ENCODE measurements at regions not wholly inside any gene's neighbourhood (a gene's known extent, or its start where the extent isn't known, plus 50 kb on each side); places are given as distances from the start of the nearest gene placed in this dataset.
"Not testable (repeated sequence)": the region's sequence is repeated elsewhere in the genome, so short reads cannot be mapped to it uniquely, and the experiment has no call there.

- DNase-seq (ENCODE audit: low read depth), result no peak
Observed at GRCh38 chr5:17690473-17690872, 56.2 kb downstream of the TAF11L14 start.

- no peak for DNase-seq (ENCODE audit: low read depth)
Observed at GRCh38 chr5:17691762-17692161, 57.5 kb downstream of the TAF11L14 start.

GRCh38 chr5:17694371-17694770 lies 60.1 kb downstream of the TAF11L14 start:
- no peak for DNase-seq (ENCODE audit: low read depth)

GRCh38 chr5:17694914-17695313 lies 60.7 kb downstream of the TAF11L14 start:
- no peak for DNase-seq (ENCODE audit: low read depth)

GRCh38 chr5:17696627-17697026 lies 62.4 kb downstream of the TAF11L14 start:
- DNase-seq (ENCODE audit: low read depth), result no peak

- no peak for DNase-seq (ENCODE audit: low read depth)
Observed at GRCh38 chr5:17697671-17698070, 63.4 kb downstream of the TAF11L14 start.

- DNase-seq (ENCODE audit: low read depth), result no peak
Observed at GRCh38 chr5:17709011-17709710, 74.9 kb downstream of the TAF11L14 start.

- no peak for DNase-seq (ENCODE audit: low read depth)
Observed at GRCh38 chr5:17713301-17713700, 79.0 kb downstream of the TAF11L14 start.

GRCh38 chr5:17714186-17714585 lies 79.9 kb downstream of the TAF11L14 start:
- DNase-seq (ENCODE audit: low read depth), result no peak

- DNase-seq (ENCODE audit: low read depth), result no peak
Observed at GRCh38 chr5:17719592-17719991, 85.3 kb downstream of the TAF11L14 start.

GRCh38 chr5:17720071-17720470 lies 85.8 kb downstream of the TAF11L14 start:
- no peak for DNase-seq (ENCODE audit: low read depth)

- no peak for DNase-seq (ENCODE audit: low read depth)
Observed at GRCh38 chr5:17723876-17724275, 89.6 kb downstream of the TAF11L14 start.

- DNase-seq (ENCODE audit: low read depth), result no peak
Observed at GRCh38 chr5:17727098-17727497, 92.8 kb downstream of the TAF11L14 start.

GRCh38 chr5:17730421-17730820 lies 96.2 kb downstream of the TAF11L14 start:
- DNase-seq (ENCODE audit: low read depth), result no peak

GRCh38 chr5:17732351-17732923 lies 98.2 kb downstream of the TAF11L14 start:
- DNase-seq (ENCODE audit: low read depth), result no peak

GRCh38 chr5:17734011-17734410 lies 99.8 kb downstream of the TAF11L14 start:
- DNase-seq (ENCODE audit: low read depth), result no peak

- DNase-seq (ENCODE audit: low read depth), result no peak
Observed at GRCh38 chr5:17735761-17736160, 101.5 kb downstream of the TAF11L14 start.

- no peak for DNase-seq (ENCODE audit: low read depth)
Observed at GRCh38 chr5:17737092-17737491, 102.8 kb downstream of the TAF11L14 start.

GRCh38 chr5:17738446-17738845 lies 104.2 kb downstream of the TAF11L14 start:
- no peak for DNase-seq (ENCODE audit: low read depth)

- no peak for DNase-seq (ENCODE audit: low read depth)
Observed at GRCh38 chr5:17743580-17744435, 109.5 kb downstream of the TAF11L14 start.

GRCh38 chr5:17748201-17748600 lies 113.9 kb downstream of the TAF11L14 start:
- no peak for DNase-seq (ENCODE audit: low read depth)

- no peak for DNase-seq (ENCODE audit: low read depth)
Observed at GRCh38 chr5:17748941-17749340, 114.7 kb downstream of the TAF11L14 start.

- DNase-seq (ENCODE audit: low read depth), result not testable (repeated sequence)
Observed at GRCh38 chr5:17755406-17755805, 121.1 kb downstream of the TAF11L14 start.

Data from stimulated activated CD8-positive, alpha-beta memory T cell treated with anti-CD3 and anti-CD28 coated beads, Interleukin-4, amount 100 ng/mL, for 24 hours (primary cell).